A673 (cell line): ENCODE measurements at regions not wholly inside any gene's neighbourhood (a gene's known extent, or its start where the extent isn't known, plus 50 kb on each side); places are given as distances from the start of the nearest gene placed in this dataset.

Source experiments
- EZH2 ChIP-seq: fragments of 200-600 bp; sonication (generic); IDR thresholded peaks from 2 replicates; pipeline ENCODE4 v1.6.1; 2017; ENCODE audit warnings: borderline replicate concordance, low read depth, mild to moderate bottlenecking, mixed read lengths, antibody characterized with exemption, low read length; ENCODE audit not compliant: poor library complexity, severe bottlenecking
- TF ChIP-seq, protein P1 (sequence below): fragments of 300-800, 200-600 bp; sonication (generic); conservative IDR thresholded peaks from 2 replicates; pipeline ENCODE4 v1.5.1; 2017; ENCODE audit warnings: low read depth, mild to moderate bottlenecking, antibody characterized with exemption, low read length, moderate library complexity, mixed read lengths

DNA sequence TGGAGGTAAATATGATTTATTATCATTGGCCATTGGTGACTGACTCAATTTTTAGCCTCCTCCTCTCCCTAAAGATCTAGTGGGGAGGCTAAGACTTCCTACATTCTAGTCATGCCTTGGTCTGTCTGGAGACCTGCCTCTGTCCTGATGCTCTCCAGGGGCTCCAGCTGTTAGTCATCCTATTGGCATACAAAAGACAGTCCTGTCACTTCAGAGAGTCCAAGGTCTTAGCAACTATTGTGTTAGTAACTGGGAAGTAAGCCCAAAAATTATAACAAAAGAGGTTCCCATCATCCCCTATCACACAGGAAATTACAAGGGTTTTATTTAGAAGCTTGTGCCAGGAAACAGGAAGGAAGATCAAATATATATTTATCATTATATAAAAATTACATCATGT is 400.6 kb upstream of the VSTM2A start:
- no peak for TF ChIP-seq EZH2
- TF ChIP-seq, protein P1, sequence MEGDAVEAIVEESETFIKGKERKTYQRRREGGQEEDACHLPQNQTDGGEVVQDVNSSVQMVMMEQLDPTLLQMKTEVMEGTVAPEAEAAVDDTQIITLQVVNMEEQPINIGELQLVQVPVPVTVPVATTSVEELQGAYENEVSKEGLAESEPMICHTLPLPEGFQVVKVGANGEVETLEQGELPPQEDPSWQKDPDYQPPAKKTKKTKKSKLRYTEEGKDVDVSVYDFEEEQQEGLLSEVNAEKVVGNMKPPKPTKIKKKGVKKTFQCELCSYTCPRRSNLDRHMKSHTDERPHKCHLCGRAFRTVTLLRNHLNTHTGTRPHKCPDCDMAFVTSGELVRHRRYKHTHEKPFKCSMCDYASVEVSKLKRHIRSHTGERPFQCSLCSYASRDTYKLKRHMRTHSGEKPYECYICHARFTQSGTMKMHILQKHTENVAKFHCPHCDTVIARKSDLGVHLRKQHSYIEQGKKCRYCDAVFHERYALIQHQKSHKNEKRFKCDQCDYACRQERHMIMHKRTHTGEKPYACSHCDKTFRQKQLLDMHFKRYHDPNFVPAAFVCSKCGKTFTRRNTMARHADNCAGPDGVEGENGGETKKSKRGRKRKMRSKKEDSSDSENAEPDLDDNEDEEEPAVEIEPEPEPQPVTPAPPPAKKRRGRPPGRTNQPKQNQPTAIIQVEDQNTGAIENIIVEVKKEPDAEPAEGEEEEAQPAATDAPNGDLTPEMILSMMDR, result no peak
